Activated T-cell treated with anti-CD3 and anti-CD28 coated beads for 1 hour (primary cell): ENCODE measurements at regions not wholly inside any gene's neighbourhood (a gene's known extent, or its start where the extent isn't known, plus 50 kb on each side); places are given as distances from the start of the nearest gene placed in this dataset.

Experiments
- DNase-seq: peaks from one replicate; pipeline ENCODE4 v3.0.0-alpha.2; 2020; ENCODE audit warnings: low read depth

DNA sequence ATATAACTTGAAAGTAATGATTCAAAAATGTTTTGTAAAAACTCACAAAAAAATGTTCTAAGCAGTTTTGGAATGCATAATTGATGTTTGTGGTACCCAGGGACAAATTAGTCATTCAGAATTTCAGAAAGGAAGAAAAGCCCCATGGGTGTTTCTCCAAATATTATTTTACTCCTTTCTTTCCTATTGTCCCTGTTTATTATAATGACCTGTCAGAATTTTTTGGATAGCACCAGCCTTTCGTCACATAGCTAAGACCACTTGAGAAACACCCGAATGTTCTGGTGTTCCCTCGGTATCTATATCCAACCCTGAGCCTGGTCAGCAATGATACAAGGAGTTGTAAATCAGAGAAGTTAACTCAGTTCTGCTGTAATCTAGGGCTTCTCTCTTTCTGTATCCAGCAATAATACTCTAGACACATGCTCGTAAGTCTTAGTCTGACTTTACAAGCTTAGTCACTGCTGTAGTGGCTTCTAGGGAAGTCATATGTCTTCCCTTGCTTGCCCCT lies 64.8 kb upstream of the MEOX2 start:
- DNase-seq, result no peak

DNA sequence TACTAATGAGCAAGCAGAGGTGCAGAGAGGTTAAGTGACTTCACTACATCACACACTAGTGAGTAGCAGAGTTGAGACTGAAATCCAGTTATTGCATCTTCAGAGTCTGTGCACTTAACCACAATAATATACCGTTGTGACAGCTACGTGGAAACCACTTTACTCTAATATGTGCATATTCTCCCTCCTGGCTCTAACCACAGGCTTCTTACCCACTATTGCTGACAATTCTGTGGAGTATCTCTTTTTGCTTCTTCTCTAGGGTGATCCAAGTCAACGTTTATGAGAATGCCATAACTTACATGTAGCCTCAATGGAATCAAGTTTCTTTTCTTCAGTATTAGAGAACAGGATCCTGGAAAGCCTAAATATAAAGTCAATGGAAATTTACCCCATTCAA lies 64.2 kb upstream of the MEOX2 start:
- DNase-seq, result no peak

DNA sequence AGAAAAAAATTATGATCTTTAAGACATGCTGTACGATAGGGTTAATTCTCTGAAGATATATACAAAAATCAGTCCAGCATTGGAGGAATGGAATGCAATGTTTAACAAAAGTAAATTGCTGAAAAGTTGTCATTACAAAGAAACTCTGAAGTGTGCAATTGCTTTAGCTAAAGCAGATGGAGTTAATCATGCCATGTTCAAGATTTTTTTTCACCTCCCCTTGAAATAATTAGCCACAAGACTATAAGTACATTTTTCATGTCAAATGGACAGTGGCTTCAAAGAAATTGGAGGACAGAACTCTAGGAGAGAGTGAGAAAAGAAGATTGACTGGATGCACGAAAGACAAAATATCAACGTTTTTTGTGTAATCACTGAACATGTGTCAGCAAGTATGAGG lies 63.1 kb upstream of the MEOX2 start:
- DNase-seq, result no peak

DNA sequence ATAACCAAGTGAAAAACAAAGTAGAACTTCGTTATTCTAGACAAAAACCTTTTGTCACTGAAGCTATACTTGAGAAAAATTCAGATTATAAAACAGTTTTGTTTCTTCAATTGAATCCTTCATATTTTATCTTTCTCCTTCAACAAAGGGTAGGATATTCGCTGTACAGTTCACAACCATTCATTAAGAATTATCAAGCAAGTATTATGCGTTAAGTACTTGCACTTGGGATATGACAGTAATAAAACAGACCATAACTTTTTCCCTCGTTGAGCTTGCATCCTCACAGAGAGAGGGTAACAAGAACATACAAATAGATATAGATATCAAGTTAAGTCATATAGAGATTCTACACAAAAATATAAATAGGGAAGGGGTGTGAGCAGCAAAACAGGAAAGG lies 61.2 kb upstream of the MEOX2 start:
- no peak for DNase-seq

DNA sequence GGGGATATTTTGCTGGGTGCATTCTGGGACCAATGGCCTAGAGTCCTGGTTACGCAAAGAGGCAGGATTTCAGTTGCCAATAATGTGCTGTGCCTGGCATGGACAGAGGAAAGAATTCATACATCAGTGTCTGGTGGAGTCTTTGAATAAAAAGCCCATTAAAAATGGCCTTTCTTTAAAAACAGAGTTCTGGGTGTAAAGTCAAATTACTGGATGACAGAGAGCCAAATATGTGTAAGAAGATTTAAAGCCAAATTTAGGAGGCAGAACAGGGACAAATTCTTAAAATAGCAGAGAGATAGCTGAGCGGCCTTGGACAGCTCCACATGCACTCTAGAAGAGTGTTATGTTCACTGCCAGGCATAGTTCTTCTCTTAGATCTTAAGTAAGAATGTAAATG lies 60.8 kb upstream of the MEOX2 start:
- no peak for DNase-seq

DNA sequence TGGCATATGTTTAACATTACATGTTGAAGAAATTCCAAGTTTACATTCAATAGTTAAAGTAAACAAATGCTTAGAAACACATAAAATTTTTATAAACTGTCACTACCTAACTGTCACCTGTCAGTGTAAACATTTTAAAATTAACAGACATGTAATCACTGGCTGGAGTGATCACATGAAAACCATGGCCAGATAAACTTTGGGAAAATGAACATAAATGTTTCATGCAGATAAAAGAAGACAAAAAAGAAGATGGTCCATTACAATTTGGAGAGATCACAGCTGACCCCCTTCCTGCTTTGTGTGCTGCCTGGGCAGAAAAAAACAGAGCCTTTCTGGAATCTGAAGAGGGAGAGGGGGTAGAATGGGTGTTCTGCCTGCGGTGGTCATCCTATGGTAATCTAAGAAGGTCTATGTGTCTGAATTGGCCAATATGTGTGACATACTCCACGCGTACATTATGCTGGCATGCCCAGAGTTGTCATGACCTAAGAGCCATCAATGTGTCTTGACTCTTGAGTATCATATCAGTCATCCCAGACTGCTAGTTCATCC lies 57.5 kb upstream of the MEOX2 start:
- no peak for DNase-seq

DNA sequence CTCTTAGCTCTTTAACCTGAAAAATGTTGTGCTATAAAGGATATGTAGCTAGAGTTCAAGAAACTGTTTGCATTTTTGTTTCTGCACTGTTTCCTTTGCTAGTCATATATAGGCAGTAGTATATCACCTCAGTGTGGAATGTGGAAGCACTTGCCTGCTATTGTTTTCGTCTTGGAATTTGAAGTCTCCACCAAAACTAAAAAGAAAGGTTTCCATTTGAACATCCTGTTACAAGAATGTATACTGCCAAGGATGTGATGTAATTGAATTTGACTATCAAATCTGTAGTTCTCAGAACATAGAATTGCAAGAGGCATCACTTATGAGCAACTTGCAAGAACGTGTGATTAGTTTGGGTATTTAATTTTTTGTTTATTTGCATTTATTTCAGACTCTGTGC lies 51.1 kb upstream of the MEOX2 start:
- DNase-seq, result no peak
